WTC11 (cell line): ENCODE measurements at regions not wholly inside any gene's neighbourhood (a gene's known extent, or its start where the extent isn't known, plus 50 kb on each side); places are given as distances from the start of the nearest gene placed in this dataset.

Experiments
- CBFB ChIP-seq: sonication (generic); formaldehyde crosslinking; IDR thresholded peaks from 2 replicates; pipeline ENCODE4 v1.8.1; 2022; ENCODE audit warnings: mild to moderate bottlenecking, low read depth, missing genetic modification reagents
- HMGXB4 ChIP-seq: sonication (generic); formaldehyde crosslinking; IDR thresholded peaks from 2 replicates; pipeline ENCODE4 v1.8.1; 2023; ENCODE audit warnings: mild to moderate bottlenecking, moderate library complexity, missing genetic modification reagents
- ZBTB21 ChIP-seq: sonication (generic); formaldehyde crosslinking; IDR thresholded peaks from 2 replicates; pipeline ENCODE4 v1.8.1; 2023; ENCODE audit warnings: mild to moderate bottlenecking, missing genetic modification reagents, borderline replicate concordance
- TF ChIP-seq, protein P1 (sequence below): fragments of 200-600 bp; IDR thresholded peaks from 2 replicates; pipeline ENCODE4 v1.8.0; 2022; ENCODE audit warnings: antibody characterized with exemption

DNA sequence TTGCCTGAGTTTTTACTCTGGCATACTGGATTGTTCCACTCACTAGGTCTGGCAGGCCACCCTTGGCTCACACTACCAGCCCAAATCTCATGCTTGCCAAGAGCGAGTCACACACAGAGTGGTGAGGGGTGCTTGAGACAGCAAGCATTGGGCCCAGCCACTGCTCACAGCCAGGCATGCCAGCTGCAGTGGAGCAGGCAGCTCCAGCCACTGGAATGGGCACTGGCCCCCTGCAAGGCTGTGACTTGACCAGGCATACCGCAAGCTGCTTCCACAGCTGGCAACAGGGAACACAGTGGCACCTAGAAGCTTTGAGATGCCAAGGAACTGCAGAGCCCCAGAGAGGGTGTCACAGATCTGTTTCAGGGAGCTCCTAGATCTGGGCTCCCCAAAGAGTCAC lies 488.5 kb downstream of the LRFN5 start:
- TF ChIP-seq, protein P1, sequence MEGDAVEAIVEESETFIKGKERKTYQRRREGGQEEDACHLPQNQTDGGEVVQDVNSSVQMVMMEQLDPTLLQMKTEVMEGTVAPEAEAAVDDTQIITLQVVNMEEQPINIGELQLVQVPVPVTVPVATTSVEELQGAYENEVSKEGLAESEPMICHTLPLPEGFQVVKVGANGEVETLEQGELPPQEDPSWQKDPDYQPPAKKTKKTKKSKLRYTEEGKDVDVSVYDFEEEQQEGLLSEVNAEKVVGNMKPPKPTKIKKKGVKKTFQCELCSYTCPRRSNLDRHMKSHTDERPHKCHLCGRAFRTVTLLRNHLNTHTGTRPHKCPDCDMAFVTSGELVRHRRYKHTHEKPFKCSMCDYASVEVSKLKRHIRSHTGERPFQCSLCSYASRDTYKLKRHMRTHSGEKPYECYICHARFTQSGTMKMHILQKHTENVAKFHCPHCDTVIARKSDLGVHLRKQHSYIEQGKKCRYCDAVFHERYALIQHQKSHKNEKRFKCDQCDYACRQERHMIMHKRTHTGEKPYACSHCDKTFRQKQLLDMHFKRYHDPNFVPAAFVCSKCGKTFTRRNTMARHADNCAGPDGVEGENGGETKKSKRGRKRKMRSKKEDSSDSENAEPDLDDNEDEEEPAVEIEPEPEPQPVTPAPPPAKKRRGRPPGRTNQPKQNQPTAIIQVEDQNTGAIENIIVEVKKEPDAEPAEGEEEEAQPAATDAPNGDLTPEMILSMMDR: no peak
- TF ChIP-seq HMGXB4 (CRISPR knock-in tag) (no peak), CBFB (CRISPR knock-in tag) (no peak), ZBTB21 (no peak)
